ENCODE measurements at regions not wholly inside any gene's neighbourhood (a gene's known extent, or its start where the extent isn't known, plus 50 kb on each side); places are given as distances from the start of the nearest gene placed in this dataset.
"Not testable (repeated sequence)": the region's sequence is repeated elsewhere in the genome, so short reads cannot be mapped to it uniquely, and the experiment has no call there.

DNA sequence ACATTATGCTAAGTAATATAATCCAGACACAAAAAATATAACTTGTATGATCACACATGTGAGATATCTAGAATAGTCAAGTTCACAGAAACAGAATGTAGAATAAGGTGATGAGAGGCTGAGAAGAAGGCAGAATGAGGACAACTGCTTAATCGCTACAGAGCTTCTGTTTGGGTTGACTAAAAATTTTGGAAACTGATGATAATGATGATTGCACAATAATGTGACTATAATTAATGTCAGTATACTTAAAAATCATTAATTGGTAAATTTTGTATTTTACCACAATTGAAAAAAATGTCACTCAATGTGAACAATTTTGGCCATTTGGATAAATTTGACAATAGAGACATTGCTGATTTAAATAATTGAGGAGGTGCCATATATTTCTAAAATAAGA is 1374.4 kb upstream of the CDH8 start:
- H3K9me3 ChIP-seq (ENCODE audit: control insufficient read depth, insufficient read depth, low read length), result no peaks in the 10 kb centered on the region
- no peak overlapping the region for H3K4me2 ChIP-seq (ENCODE audit: low read length)
- no peaks in the 10 kb centered on the region for H3F3A ChIP-seq (ENCODE audit: control insufficient read depth, insufficient read depth)
- H3K36me3 ChIP-seq (ENCODE audit: control insufficient read depth, low read length), result no peaks in the 10 kb centered on the region
- no peaks in the 10 kb centered on the region for H3K4me1 ChIP-seq (ENCODE audit: control insufficient read depth, low read length)
- no peak overlapping the region for H3K27ac ChIP-seq (ENCODE audit: low read depth, low read length)
- no peaks in the 10 kb centered on the region for H4K20me1 ChIP-seq (ENCODE audit: control insufficient read depth, insufficient read depth, low read depth, low read length)
- TF ChIP-seq, protein P1, sequence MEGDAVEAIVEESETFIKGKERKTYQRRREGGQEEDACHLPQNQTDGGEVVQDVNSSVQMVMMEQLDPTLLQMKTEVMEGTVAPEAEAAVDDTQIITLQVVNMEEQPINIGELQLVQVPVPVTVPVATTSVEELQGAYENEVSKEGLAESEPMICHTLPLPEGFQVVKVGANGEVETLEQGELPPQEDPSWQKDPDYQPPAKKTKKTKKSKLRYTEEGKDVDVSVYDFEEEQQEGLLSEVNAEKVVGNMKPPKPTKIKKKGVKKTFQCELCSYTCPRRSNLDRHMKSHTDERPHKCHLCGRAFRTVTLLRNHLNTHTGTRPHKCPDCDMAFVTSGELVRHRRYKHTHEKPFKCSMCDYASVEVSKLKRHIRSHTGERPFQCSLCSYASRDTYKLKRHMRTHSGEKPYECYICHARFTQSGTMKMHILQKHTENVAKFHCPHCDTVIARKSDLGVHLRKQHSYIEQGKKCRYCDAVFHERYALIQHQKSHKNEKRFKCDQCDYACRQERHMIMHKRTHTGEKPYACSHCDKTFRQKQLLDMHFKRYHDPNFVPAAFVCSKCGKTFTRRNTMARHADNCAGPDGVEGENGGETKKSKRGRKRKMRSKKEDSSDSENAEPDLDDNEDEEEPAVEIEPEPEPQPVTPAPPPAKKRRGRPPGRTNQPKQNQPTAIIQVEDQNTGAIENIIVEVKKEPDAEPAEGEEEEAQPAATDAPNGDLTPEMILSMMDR (IDR thresholded peaks at IDR 0.05; ENCODE audit: low read depth, low read length, poor library complexity, severe bottlenecking), result no peak
- TF ChIP-seq EZH2phosphoT487 (IDR thresholded peaks at IDR 0.05; ENCODE audit: borderline replicate concordance, low read length), result no peak
- no peaks in the 10 kb centered on the region for H3K9me2 ChIP-seq (replicated peaks; ENCODE audit: control insufficient read depth, low read length)
- H3K27me3 ChIP-seq (ENCODE audit: control insufficient read depth, low read length), result no peaks in the 10 kb centered on the region
- no peaks in the 10 kb centered on the region for H3K79me2 ChIP-seq (ENCODE audit: control insufficient read depth, low read length)
- no peak overlapping the region for H3K4me3 ChIP-seq (ENCODE audit: low read length)

DNA sequence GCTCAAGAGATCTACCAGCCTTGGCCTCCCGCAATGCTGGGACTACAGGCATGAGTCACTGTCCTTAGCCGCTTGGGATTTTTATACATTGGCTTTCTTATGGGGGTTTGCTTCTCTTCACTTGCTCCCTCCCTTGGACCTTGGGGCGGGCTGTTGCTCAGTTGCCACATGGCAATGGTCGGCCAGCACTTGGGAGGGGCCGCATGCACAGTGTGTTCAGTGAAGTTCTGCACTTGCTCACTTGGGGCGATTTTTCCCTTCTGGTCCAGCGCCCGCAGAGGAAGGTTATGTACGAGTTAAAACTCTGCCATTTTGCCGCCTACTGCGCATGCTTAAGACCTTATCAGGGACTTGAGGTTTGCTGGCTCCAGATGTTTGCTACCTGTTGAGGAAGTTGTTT is 1367.6 kb upstream of the CDH8 start:
- no peaks in the 10 kb centered on the region for H3F3A ChIP-seq (ENCODE audit: control insufficient read depth, insufficient read depth)
- no peak overlapping the region for H3K4me2 ChIP-seq (ENCODE audit: low read length)
- H3K9me3 ChIP-seq (ENCODE audit: control insufficient read depth, insufficient read depth, low read length), result no peaks in the 10 kb centered on the region
- no peaks in the 10 kb centered on the region for H3K27me3 ChIP-seq (ENCODE audit: control insufficient read depth, low read length)
- H3K4me1 ChIP-seq (ENCODE audit: control insufficient read depth, low read length), result no peaks in the 10 kb centered on the region
- H3K36me3 ChIP-seq (ENCODE audit: control insufficient read depth, low read length), result no peaks in the 10 kb centered on the region
- TF ChIP-seq EZH2phosphoT487 (IDR thresholded peaks at IDR 0.05; ENCODE audit: borderline replicate concordance, low read length), result no peak
- TF ChIP-seq, protein P1 (IDR thresholded peaks at IDR 0.05; ENCODE audit: low read depth, low read length, poor library complexity, severe bottlenecking), result no peak
- no peaks in the 10 kb centered on the region for H4K20me1 ChIP-seq (ENCODE audit: control insufficient read depth, insufficient read depth, low read depth, low read length)
- H3K27ac ChIP-seq (ENCODE audit: low read depth, low read length), result no peak overlapping the region
- no peaks in the 10 kb centered on the region for H3K9me2 ChIP-seq (replicated peaks; ENCODE audit: control insufficient read depth, low read length)
- H3K4me3 ChIP-seq (ENCODE audit: low read length), result no peak overlapping the region
- no peaks in the 10 kb centered on the region for H3K79me2 ChIP-seq (ENCODE audit: control insufficient read depth, low read length)

DNA sequence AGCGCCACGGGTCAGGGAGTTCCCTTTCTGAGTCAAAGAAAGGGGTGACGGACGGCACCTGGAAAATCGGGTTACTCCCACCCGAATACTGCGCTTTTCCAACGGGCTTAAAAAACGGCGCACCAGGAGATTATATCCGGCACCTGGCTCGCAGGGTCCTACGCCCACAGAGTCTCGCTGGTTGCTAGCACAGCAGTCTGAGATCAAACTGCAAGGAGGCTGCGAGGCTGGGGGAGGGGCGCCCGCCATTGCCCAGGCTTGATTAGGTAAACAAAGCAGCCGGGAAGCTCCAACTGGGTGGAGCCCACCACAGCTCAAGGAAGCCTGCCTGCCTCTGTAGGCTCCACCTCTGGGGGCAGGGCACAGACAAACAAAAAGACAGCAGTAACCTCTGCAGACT is 1352.0 kb upstream of the CDH8 start:
- not testable (repeated sequence) for H3K79me2 ChIP-seq (ENCODE audit: control insufficient read depth, low read length)

DNA sequence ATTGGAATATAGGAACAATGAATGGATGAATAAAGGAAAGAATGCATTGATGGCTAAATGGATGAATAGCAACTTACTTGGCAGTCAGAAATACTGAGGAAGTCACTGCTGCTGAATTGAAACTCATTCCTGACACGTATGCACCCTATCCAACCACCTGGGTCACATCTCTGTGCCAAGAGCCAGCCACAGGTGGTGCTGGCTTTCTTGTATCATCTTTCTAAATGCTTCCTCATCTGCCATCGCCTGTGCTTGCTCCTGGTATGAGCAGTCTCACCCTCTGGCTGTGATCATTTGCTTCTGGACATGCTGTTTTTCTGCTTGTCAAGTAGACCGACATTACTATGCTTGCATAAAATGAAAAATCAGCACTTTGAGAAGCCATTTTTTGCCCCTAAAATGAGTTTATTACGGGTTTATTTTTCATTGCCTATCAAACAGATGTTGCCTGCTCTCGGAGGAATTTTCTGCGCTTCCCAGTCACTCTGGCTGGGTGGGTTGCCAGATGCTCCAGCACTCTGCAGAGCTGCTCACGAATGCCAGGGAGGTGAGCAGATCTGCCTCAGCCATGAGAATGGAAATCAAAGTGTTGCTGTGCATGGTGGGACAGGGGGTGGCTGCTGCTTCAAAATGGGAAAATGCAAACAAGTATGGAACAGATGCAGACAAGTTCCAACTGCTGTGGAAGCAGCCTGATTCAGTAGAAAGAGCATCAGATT is 1349.6 kb upstream of the CDH8 start:
- Histone ChIP-seq H3K79me2 (ENCODE audit: control insufficient read depth, low read length) (no peaks in the 10 kb centered on the region), H3F3A (ENCODE audit: control insufficient read depth, insufficient read depth) (no peaks in the 10 kb centered on the region), H3K9me2 (replicated peaks; ENCODE audit: control insufficient read depth, low read length) (no peaks in the 10 kb centered on the region; the same call in 1 of the 2 replicates), H3K27me3 (ENCODE audit: control insufficient read depth, low read length) (no peaks in the 10 kb centered on the region), H3K4me1 (ENCODE audit: control insufficient read depth, low read length) (no peaks in the 10 kb centered on the region), H3K36me3 (ENCODE audit: control insufficient read depth, low read length) (no peaks in the 10 kb centered on the region), H3K27ac (ENCODE audit: low read depth, low read length) (no peak overlapping the region), H3K9me3 (ENCODE audit: control insufficient read depth, insufficient read depth, low read length) (no peaks in the 10 kb centered on the region), H4K20me1 (ENCODE audit: control insufficient read depth, insufficient read depth, low read depth, low read length) (no peaks in the 10 kb centered on the region), H3K4me3 (ENCODE audit: low read length) (no peak overlapping the region), H3K4me2 (ENCODE audit: low read length) (no peak overlapping the region)
- TF ChIP-seq, protein P1 (IDR thresholded peaks at IDR 0.05; ENCODE audit: low read depth, low read length, poor library complexity, severe bottlenecking), result no peak
- no peak for TF ChIP-seq EZH2phosphoT487 (IDR thresholded peaks at IDR 0.05; ENCODE audit: borderline replicate concordance, low read length)

More for the DNA sequence above, 1352.0 kb upstream of the CDH8 start:
- not testable (repeated sequence) for H3K9me3 ChIP-seq (ENCODE audit: control insufficient read depth, insufficient read depth, low read length); H3K4me3 ChIP-seq (ENCODE audit: low read length); H4K20me1 ChIP-seq (ENCODE audit: control insufficient read depth, insufficient read depth, low read depth, low read length); H3K4me2 ChIP-seq (ENCODE audit: low read length); H3K27me3 ChIP-seq (ENCODE audit: control insufficient read depth, low read length); H3F3A ChIP-seq (ENCODE audit: control insufficient read depth, insufficient read depth); H3K36me3 ChIP-seq (ENCODE audit: control insufficient read depth, low read length); H3K27ac ChIP-seq (ENCODE audit: low read depth, low read length); H3K9me2 ChIP-seq (replicated peaks; ENCODE audit: control insufficient read depth, low read length); H3K4me1 ChIP-seq (ENCODE audit: control insufficient read depth, low read length)

All from DOHH2 (cell line).